Central memory CD8-positive, alpha-beta T cell (primary cell): ENCODE measurements at regions not wholly inside any gene's neighbourhood (a gene's known extent, or its start where the extent isn't known, plus 50 kb on each side); places are given as distances from the start of the nearest gene placed in this dataset.
A peak's percentile ranks its signal among the peaks of the same experiment; 100 is the strongest.

Source experiments
- ATAC-seq: fragments of 150-1000 bp; cut with Tn5 transposase; replicated peaks from 2 replicates; pipeline ENCODE4 v1.10.0; 2022; ENCODE audit warnings: mild to moderate bottlenecking, moderate FRiP score, moderate number of reproducible peaks; ENCODE audit not compliant: poor library complexity, severe bottlenecking; ENCODE audit errors: extremely low read depth
- DNase-seq, 2 donors: peaks; one replicate each; pipeline ENCODE4 v3.0.0; 2021; ENCODE audit warnings: low spot score in 2 of 2
- H3K27ac Mint-ChIP-seq: one replicate; pipeline ENCODE4 v1.8.0; 2022; ENCODE audit warnings: low read depth, mild to moderate bottlenecking, moderate library complexity, mixed read lengths
- H3K27me3 Mint-ChIP-seq: one replicate; pipeline ENCODE4 v1.8.0; 2022; ENCODE audit warnings: mixed read lengths
- H3K36me3 Mint-ChIP-seq: one replicate; pipeline ENCODE4 v1.8.0; 2022; ENCODE audit warnings: mild to moderate bottlenecking, moderate library complexity, mixed read lengths; ENCODE audit not compliant: insufficient read depth
- H3K4me1 Mint-ChIP-seq: one replicate; pipeline ENCODE4 v1.8.0; 2022; ENCODE audit warnings: mixed read lengths
- H3K4me3 Mint-ChIP-seq: one replicate; pipeline ENCODE4 v1.8.0; 2022; ENCODE audit warnings: mild to moderate bottlenecking, moderate library complexity, mixed read lengths
- H3K9me3 Mint-ChIP-seq: one replicate; pipeline ENCODE4 v1.8.0; 2022; ENCODE audit warnings: mixed read lengths

- Mint-ChIP-seq H3K27me3 (peaks cover 41% of the 10 kb centered on the region), H3K4me1 (peaks cover 11% of the 10 kb centered on the region), H3K4me3 (no peak overlapping the region), H3K27ac (no peak overlapping the region), H3K36me3 (peaks cover 3% of the 10 kb centered on the region), H3K9me3 (peaks cover 27% of the 10 kb centered on the region)
- ATAC-seq (peak; percentile 17), DNase-seq (no peak)
These were observed 139.2 kb upstream of the SASH1 start for GRCh38 chr6:148203281-148203925.

GRCh38 chr6:148203970-148204369, 138.7 kb upstream of the SASH1 start:
- DNase-seq (peak in 1 of 2 donors; percentile 17), ATAC-seq (peak; percentile 76)
- no peak overlapping the region for H3K27ac Mint-ChIP-seq
- H3K4me1 Mint-ChIP-seq, result peaks cover 11% of the 10 kb centered on the region
- peaks cover 3% of the 10 kb centered on the region for H3K36me3 Mint-ChIP-seq
- H3K9me3 Mint-ChIP-seq, result peaks cover 27% of the 10 kb centered on the region
- H3K27me3 Mint-ChIP-seq, result peaks cover 39% of the 10 kb centered on the region
- no peak overlapping the region for H3K4me3 Mint-ChIP-seq

- Mint-ChIP-seq H3K27ac (no peak overlapping the region), H3K36me3 (peaks cover 2% of the 10 kb centered on the region), H3K4me1 (peaks cover 11% of the 10 kb centered on the region), H3K4me3 (no peak overlapping the region), H3K9me3 (peaks cover 18% of the 10 kb centered on the region), H3K27me3 (peaks cover 47% of the 10 kb centered on the region)
- DNase-seq (no peak), ATAC-seq (no peak)
These were observed 134.3 kb upstream of the SASH1 start for GRCh38 chr6:148208298-148208697.

GRCh38 chr6:148211777-148212324, 130.8 kb upstream of the SASH1 start:
- peaks cover 50% of the 10 kb centered on the region for H3K27me3 Mint-ChIP-seq
- no peaks in the 10 kb centered on the region for H3K36me3 Mint-ChIP-seq
- DNase-seq (no peak), ATAC-seq (no peak)
- H3K27ac Mint-ChIP-seq, result no peak overlapping the region
- peaks cover 4% of the 10 kb centered on the region for H3K9me3 Mint-ChIP-seq
- H3K4me1 Mint-ChIP-seq, result no peaks in the 10 kb centered on the region
- H3K4me3 Mint-ChIP-seq, result no peak overlapping the region

DNA sequence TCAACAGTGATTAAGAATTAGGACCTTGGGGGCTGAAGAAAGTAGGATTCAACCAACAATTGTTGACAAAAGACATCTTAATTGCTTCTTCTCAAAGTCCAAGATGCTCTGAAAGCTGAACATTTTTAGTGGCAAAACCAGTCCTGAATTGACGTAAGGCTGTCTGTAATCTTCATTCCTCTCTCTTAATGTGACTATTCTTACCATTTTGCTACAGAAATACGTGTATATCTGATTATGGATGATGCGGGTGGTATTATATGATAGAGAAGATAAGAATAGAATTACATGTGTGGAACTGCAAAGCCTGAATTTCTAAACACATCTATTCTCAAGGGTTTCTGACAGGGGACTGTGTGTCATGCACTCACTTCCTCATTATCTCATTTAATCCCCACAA, 130.3 kb upstream of the SASH1 start:
- H3K27ac Mint-ChIP-seq, result no peak overlapping the region
- no peak overlapping the region for H3K4me3 Mint-ChIP-seq
- no peaks in the 10 kb centered on the region for H3K4me1 Mint-ChIP-seq
- no peaks in the 10 kb centered on the region for H3K9me3 Mint-ChIP-seq
- peaks cover 45% of the 10 kb centered on the region for H3K27me3 Mint-ChIP-seq
- ATAC-seq (no peak), DNase-seq (no peak)
- H3K36me3 Mint-ChIP-seq, result no peaks in the 10 kb centered on the region

DNA sequence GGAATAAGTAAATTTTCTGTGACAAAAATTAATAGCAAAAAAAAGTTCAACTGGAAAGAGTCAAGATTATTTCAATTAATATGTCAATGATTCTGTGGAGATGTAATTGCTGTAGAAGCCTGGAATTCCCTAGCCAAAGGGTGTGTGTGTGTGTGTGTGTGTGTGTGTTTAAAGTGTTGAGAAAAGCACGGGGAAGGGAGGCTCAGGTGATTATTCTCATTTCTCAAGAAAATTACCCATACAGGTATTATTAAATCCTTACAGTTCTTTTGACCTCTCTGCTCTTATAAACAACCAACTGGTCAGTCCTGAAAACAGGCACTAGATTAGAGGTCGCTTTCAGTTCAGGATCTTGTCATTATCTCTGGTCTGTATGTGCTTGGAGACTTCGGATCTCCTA, 129.3 kb upstream of the SASH1 start:
- DNase-seq (no peak), ATAC-seq (no peak)
- Mint-ChIP-seq H3K4me1 (no peaks in the 10 kb centered on the region), H3K4me3 (no peak overlapping the region), H3K27ac (no peak overlapping the region), H3K36me3 (no peaks in the 10 kb centered on the region), H3K27me3 (peaks cover 36% of the 10 kb centered on the region), H3K9me3 (no peaks in the 10 kb centered on the region)

DNA sequence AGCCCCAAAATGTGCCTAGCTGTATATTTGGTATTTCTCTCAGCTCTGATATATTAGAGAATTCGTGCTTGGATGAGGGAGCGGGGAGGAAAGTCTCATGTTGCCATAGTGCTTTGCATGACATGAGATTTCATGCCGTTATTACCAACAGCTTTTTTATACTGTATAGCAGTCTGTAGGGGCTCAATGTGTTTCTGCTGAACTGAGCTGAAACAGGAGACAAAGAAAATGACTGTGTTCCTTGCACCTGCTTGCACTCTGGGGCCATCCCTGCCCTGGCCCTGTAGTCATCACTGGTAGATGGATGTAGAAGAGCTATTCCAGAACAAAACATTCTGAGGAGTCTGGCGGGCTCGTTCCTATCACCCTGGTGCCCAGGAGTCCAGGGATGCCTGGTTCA, 128.0 kb upstream of the SASH1 start:
- no peak for DNase-seq
- no peak overlapping the region for H3K4me3 Mint-ChIP-seq
- no peak for ATAC-seq
- H3K27me3 Mint-ChIP-seq, result peaks cover 34% of the 10 kb centered on the region
- no peak overlapping the region for H3K27ac Mint-ChIP-seq
- no peaks in the 10 kb centered on the region for H3K4me1 Mint-ChIP-seq
- no peaks in the 10 kb centered on the region for H3K36me3 Mint-ChIP-seq
- H3K9me3 Mint-ChIP-seq, result no peaks in the 10 kb centered on the region

DNA sequence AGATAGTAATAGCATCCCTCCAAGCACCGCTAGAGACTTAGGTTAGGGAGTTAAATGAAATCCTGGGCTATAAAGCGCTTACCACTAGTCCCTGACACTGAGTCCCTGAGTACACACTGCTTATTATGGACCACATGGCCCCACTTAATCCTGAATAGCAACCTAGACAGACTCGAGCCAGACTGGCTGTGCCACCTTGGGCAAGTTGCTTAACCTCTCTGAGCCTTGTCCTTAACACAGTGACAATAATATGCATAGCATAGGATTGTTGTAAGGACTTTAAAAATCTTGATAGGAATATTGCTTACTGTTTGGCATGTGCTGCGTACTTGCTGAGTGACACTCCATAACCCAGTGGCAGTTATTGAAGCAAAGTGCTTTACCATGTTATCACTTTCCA, 125.6 kb upstream of the SASH1 start:
- H3K4me1 Mint-ChIP-seq, result no peaks in the 10 kb centered on the region
- DNase-seq, result no peak
- H3K9me3 Mint-ChIP-seq, result no peaks in the 10 kb centered on the region
- no peaks in the 10 kb centered on the region for H3K36me3 Mint-ChIP-seq
- peaks cover 45% of the 10 kb centered on the region for H3K27me3 Mint-ChIP-seq
- H3K4me3 Mint-ChIP-seq, result no peak overlapping the region
- ATAC-seq, result no peak
- H3K27ac Mint-ChIP-seq, result no peak overlapping the region

GRCh38 chr6:148217921-148218320, 124.7 kb upstream of the SASH1 start:
- Mint-ChIP-seq H3K9me3 (no peaks in the 10 kb centered on the region), H3K36me3 (no peaks in the 10 kb centered on the region), H3K4me1 (no peaks in the 10 kb centered on the region), H3K4me3 (no peak overlapping the region), H3K27me3 (peaks cover 40% of the 10 kb centered on the region), H3K27ac (no peak overlapping the region)
- DNase-seq (no peak), ATAC-seq (no peak)

- Mint-ChIP-seq H3K27ac (no peak overlapping the region), H3K4me3 (no peak overlapping the region), H3K9me3 (no peaks in the 10 kb centered on the region), H3K27me3 (peaks cover 32% of the 10 kb centered on the region), H3K36me3 (no peaks in the 10 kb centered on the region), H3K4me1 (no peaks in the 10 kb centered on the region)
- no peak for ATAC-seq
- DNase-seq, result no peak
These were observed 123.9 kb upstream of the SASH1 start for GRCh38 chr6:148218542-148219258.

- Mint-ChIP-seq H3K4me3 (no peak overlapping the region), H3K9me3 (no peaks in the 10 kb centered on the region), H3K27ac (no peak overlapping the region), H3K36me3 (no peaks in the 10 kb centered on the region), H3K27me3 (peaks cover 31% of the 10 kb centered on the region), H3K4me1 (no peaks in the 10 kb centered on the region)
- ATAC-seq, result no peak
- no peak for DNase-seq
These were observed 121.2 kb upstream of the SASH1 start for GRCh38 chr6:148221196-148221979.

DNA sequence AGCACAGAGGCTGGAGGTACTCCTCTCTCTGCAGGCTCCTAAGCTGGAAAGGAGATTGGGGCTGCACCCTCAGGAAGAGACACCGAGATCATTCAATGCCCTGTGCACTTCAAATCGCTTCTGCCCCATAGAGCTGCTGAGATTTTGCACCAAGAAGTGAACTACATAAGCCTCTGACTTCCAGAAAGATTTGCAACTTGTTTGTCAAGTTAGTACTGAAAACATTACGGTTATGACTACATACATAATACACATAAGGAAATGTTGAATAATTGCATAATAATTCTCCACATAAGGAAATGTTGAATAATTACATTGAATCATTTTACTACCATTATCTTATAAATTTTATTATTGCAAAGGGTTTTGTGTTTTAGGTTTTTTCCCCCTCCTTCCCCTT, 120.3 kb upstream of the SASH1 start:
- H3K4me1 Mint-ChIP-seq, result no peaks in the 10 kb centered on the region
- peaks cover 31% of the 10 kb centered on the region for H3K27me3 Mint-ChIP-seq
- DNase-seq (no peak), ATAC-seq (no peak)
- no peaks in the 10 kb centered on the region for H3K9me3 Mint-ChIP-seq
- no peak overlapping the region for H3K27ac Mint-ChIP-seq
- no peaks in the 10 kb centered on the region for H3K36me3 Mint-ChIP-seq
- no peak overlapping the region for H3K4me3 Mint-ChIP-seq
